GM21576 (cell line): ENCODE measurements at regions not wholly inside any gene's neighbourhood (a gene's known extent, or its start where the extent isn't known, plus 50 kb on each side); places are given as distances from the start of the nearest gene placed in this dataset.
"Not testable (repeated sequence)": the region's sequence is repeated elsewhere in the genome, so short reads cannot be mapped to it uniquely, and the experiment has no call there.

Experiments used
- ATAC-seq: cut with Tn5 transposase; IDR thresholded peaks from one replicate; pipeline ENCODE4 v1.9.1; 2021; ENCODE audit warnings: mild to moderate bottlenecking, moderate library complexity; ENCODE audit not compliant: unreplicated experiment

DNA sequence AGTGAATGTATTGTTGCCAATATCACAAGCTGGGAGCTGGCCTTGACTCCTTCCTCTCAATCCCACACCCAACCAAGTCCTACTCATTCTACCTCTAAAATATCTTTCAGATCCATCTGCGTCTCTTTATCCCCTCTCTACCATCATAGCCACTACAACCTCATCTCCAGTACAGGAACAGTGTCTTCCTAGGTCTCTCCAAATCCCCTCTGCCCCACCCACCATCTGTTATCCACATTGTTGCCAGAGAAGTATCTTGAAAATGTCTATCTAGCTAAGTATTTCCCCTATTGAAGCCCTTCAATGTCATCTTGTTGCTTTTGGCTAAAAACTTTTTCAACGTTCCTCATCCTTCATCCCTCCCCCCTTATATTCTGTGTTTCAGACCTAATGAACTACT lies 244.7 kb downstream of the C12orf75 start:
- ATAC-seq = no peak

DNA sequence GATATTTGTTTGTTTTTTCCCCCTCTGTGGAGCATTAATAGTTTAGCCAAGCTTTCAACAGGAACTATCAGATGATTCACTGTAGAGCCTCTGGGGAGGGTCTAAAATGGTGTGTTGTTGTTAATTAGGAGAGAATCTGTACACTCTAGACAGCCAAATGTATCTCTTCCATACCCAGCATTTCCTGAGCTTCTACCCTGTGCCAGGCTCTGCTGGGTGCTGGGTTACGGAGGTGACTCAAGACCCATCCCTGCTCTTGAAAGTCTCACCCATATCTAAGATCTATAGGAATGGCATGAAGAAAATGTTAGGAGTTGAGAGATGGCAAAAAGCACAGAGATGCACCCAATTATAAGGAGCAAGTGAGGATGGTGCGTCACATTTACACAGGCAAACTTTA lies 245.8 kb downstream of the C12orf75 start:
- no peak for ATAC-seq

DNA sequence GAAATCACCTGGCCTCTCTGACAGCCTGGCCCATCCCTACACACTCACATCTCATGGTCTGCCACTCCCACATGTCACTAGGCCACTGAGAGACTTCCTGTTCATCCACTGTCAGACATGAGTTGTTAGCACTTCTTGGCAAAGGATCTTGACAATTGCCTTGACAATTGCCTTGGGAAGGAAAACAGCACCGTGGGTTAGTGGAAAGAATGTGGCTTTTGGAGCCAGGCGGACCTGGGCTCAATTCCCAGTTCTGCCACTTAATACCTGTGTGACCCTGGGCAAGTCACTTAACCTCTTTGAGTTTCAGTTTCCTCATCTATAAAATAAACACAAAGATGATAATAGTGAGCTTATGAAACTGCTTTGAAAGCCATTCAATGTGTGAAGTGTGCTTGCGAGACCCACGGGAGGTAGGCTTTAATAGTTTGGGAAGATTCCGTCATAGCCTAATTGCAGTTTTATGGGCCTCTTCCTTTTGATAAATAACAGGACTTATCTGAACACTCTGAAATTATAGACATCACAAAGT lies 250.4 kb downstream of the C12orf75 start:
- no peak for ATAC-seq

DNA sequence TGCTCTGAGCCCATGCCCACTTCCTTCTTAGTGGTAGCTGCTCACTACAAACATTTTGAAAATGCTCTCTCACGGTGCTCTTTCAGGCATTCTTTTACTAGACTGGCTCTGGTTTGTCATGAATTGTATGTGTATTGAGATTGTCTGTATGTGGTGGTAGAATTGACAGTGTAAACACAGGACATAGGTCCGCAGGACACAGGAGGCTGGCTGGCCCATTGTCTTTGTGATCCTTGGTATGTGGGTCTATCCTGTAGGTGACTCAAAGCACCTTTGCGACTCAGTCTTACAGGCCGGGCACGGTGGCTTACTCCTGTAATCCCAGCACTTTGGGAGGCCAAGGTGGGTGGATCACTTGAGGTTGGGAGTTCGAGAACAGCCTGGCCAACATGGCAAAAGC lies 250.9 kb downstream of the C12orf75 start:
- no peak for ATAC-seq

DNA sequence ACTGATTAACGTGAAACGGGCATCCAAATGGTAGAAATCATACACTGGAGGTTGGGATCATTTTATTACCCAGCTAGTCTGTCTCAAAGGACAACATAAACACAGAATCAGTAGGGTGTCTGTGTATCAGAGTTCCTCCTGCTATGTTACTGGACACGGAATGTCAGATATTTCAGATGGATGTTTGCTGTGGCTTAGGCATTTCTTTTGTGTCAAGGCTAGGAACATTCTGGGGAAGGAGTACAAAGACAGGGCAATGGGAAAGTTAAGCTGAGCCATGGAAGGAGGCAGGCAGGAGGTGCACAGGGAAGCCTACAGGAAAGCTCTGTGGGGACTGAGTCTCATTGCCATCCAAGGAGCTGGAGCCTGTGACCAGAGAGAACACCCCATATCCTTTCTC lies 254.6 kb downstream of the C12orf75 start:
- ATAC-seq = no peak

- no peak for ATAC-seq
Measured at GRCh38 chr12:105587237-105587636, 256.7 kb downstream of the C12orf75 start.

GRCh38 chr12:105588106-105588505 lies 257.6 kb downstream of the C12orf75 start:
- no peak for ATAC-seq

- no peak for ATAC-seq
Measured at GRCh38 chr12:105590571-105590970, 260.1 kb downstream of the C12orf75 start.

DNA sequence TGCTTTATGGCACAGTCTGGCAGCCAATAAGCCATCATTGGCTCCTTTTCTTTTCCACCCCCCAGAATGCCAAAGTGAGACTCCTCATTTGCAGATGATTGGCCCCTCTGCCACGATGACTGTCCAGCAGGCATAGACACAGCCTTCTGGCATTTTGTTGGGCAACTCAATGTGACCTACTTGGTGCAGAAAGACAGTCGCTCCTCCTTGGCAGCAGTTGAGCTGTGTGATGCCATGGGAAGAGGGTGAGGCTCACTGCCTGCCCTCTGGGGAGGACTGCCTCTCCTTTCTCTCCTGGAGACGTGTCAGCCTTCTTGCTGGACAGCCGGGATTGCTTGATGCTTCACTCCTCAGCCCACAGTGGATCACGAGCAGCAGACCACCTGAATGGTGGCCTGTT lies 264.9 kb downstream of the C12orf75 start:
- no peak for ATAC-seq

DNA sequence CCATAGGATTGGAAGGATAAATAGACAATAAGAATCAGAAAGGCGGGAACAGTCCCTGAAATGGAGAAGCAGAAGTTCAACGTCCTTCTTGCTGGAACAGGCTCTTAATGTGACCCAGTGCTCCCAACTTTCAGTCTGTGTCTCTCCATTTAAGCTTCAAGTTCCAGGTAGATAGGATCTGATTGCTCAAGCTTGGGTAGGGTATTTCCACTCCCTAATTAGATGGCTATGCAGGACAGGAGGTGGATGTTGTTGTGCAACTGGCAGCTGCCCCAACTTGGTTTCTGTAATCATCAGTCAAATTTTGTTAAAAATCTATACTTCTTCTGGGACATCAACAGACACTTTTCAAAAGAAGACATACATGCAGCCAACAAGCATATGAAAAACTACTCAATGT lies 266.2 kb downstream of the C12orf75 start:
- no peak for ATAC-seq

- ATAC-seq = no peak
Measured at GRCh38 chr12:105598031-105598430, 267.5 kb downstream of the C12orf75 start.

DNA sequence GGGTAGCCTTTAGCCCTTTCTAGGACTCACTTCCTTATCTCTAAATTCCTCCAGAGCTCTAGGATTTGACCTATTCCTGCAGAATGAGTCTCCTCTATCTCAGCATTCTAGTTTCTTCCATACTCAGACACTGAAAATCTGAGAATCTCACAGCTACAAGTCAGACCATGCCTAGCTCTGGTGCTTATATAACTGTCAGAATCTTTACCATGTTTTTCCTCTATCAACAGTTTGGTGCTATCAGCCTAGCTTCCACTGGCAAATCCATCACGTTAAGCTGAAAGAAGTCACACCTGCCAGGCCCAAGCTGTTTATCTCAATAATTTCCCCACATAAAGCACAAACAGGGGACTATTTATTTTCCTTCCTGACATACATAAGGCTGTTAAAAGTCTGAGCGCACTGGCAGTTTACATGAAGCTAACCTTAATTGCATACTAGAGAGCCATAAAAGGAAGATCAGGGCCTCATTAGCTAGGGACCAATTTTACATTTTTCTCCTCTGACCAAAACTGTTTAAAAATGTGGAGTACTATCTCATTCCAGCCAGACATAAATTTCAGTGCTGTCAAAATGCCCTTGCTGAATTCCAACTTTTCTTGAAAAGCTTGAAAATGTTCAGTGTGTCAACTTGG lies 270.5 kb downstream of the C12orf75 start:
- ATAC-seq = no peak

DNA sequence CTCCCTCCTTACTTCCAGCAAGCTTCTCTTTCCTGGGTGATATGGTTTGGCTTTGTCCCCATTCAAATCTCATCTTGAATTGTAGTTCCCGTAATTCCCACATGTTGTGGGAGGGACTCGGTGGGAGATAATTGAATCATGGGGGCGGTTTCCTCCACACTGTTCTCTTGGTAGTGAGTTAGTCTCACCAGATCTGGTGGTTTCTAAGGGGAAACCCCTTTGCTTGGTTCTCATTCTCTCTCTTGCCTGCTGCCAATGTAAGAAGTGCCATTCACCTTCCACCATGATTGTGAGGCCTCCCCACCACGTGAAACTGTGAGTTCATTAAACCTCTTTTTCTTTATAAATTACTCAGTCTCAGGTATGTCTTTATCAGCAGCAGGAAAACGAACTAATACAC lies 271.8 kb downstream of the C12orf75 start:
- not testable (repeated sequence) for ATAC-seq

GRCh38 chr12:105604281-105604680 lies 273.8 kb downstream of the C12orf75 start:
- ATAC-seq = not testable (repeated sequence)

DNA sequence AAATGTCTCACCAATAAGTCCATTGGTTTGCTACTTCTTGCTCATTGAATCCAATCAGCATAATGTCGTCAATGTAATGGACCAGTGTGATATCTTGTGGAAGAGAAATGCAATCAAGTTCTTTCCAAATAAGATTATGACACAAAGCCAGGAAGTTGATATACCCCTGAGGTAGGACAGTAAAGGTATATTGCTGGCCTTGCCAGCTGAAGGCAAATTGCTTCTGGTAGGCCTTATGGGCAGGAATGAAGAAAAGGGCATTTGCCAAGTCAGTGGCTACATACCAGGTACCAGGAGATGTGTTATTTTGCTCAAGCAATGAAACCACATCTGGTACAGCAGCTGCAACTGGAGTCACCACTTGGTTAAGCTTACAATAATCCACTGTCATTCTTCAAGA lies 276.1 kb downstream of the C12orf75 start:
- ATAC-seq = not testable (repeated sequence)

- not testable (repeated sequence) for ATAC-seq
Measured at GRCh38 chr12:105609001-105609400, 278.5 kb downstream of the C12orf75 start.

DNA sequence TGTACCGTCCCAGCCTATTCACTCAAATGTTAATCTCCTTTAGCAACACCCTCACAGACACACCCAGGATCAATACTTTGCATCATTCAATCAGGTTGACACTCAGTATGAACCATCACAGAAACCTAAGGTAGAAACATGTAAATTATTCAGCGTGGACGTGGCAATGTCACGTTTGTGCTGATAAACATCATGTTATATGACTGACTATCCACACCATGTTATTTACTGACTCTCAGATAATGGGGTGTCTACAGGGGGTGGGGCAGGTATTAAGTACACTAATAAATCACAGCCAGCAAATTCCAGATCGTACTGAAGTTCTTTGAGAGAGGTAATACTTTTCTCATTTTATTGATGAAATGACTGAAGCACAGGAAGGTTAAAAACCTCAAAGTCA lies 280.0 kb downstream of the C12orf75 start:
- ATAC-seq = no peak

DNA sequence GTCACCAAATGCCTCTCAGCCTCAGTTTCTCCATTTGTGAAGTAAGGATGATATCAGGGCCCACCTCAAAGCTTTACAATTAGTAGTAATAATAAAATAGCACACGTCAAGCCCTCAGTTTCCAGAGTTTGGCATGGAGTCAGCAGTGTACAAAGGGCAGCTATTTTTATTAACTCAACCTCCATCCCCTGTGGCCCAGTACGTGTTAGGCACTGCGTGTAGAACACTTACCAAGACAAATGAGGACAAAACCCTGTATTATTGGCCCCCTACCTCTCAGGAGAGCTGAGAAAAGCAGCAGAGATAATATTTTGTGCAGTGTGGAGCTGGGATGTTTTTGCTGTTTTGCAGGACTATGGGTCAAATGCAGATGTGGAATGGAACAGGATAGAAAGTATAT lies 280.8 kb downstream of the C12orf75 start:
- no peak for ATAC-seq

- ATAC-seq = no peak
Measured at GRCh38 chr12:105613269-105613668, 282.8 kb downstream of the C12orf75 start.

GRCh38 chr12:105613887-105614286 lies 283.4 kb downstream of the C12orf75 start:
- ATAC-seq = no peak

GRCh38 chr12:105616971-105617540 lies 286.6 kb downstream of the C12orf75 start:
- ATAC-seq = no peak

- ATAC-seq = no peak
Measured at GRCh38 chr12:105622220-105622619, 291.7 kb downstream of the C12orf75 start.
